DOHH2 (cell line): ENCODE measurements at regions not wholly inside any gene's neighbourhood (a gene's known extent, or its start where the extent isn't known, plus 50 kb on each side); places are given as distances from the start of the nearest gene placed in this dataset.

Experiments used
- H3F3A ChIP-seq: fragments of 200-600 bp; sonication (generic), shearing (Covaris generic); 2 replicates; pipeline ENCODE4 v1.6.0; 2016; ENCODE audit warnings: antibody characterized with exemption, mild to moderate bottlenecking; ENCODE audit not compliant: control insufficient read depth, insufficient read depth
- H3K27ac ChIP-seq: fragments of 200-600 bp; sonication (generic); 2 replicates; pipeline ENCODE4 v1.5.1; 2014; ENCODE audit warnings: low read depth, mild to moderate bottlenecking, low read length, moderate library complexity
- H3K27me3 ChIP-seq: fragments of 200-600 bp; sonication (generic); 2 replicates; pipeline ENCODE4 v1.6.1; 2014; ENCODE audit warnings: mild to moderate bottlenecking, low read length, mixed read lengths; ENCODE audit not compliant: control insufficient read depth
- H3K36me3 ChIP-seq: fragments of 200-600 bp; sonication (generic); 2 replicates; pipeline ENCODE4 v1.6.1; 2014; ENCODE audit warnings: mild to moderate bottlenecking, low read length, moderate library complexity, mixed read lengths; ENCODE audit not compliant: control insufficient read depth
- H3K4me1 ChIP-seq: fragments of 200-600 bp; sonication (generic); 2 replicates; pipeline ENCODE4 v1.6.1; 2014; ENCODE audit warnings: mild to moderate bottlenecking, low read length, mixed read lengths; ENCODE audit not compliant: control insufficient read depth
- H3K4me2 ChIP-seq: fragments of 200-600 bp; sonication (generic); 2 replicates; pipeline ENCODE4 v1.6.0; 2014; ENCODE audit warnings: mild to moderate bottlenecking, low read length, moderate library complexity
- H3K4me3 ChIP-seq: fragments of 200-600 bp; sonication (generic); 2 replicates; pipeline ENCODE4 v1.5.1; 2014; ENCODE audit warnings: mild to moderate bottlenecking, low read length, mixed read lengths
- H3K79me2 ChIP-seq: fragments of 200-600 bp; sonication (generic); 2 replicates; pipeline ENCODE4 v1.6.1; 2014; ENCODE audit warnings: mild to moderate bottlenecking, low read length, mixed read lengths; ENCODE audit not compliant: control insufficient read depth
- H3K9me2 ChIP-seq: fragments of 200-600 bp; sonication (generic); replicated peaks from 2 replicates; pipeline ENCODE4 v1.6.1; 2014; ENCODE audit warnings: mild to moderate bottlenecking, low read length, mixed read lengths; ENCODE audit not compliant: control insufficient read depth
- H3K9me3 ChIP-seq: fragments of 200-600 bp; sonication (generic); 2 replicates; pipeline ENCODE4 v1.6.1; 2014; ENCODE audit warnings: antibody characterized with exemption, low read length, mixed read lengths; ENCODE audit not compliant: control insufficient read depth, insufficient read depth
- H4K20me1 ChIP-seq: fragments of 200-600 bp; sonication (generic); 2 replicates; pipeline ENCODE4 v1.6.0; 2014; ENCODE audit warnings: low read depth, mild to moderate bottlenecking, antibody characterized with exemption, low read length, moderate library complexity; ENCODE audit not compliant: control insufficient read depth, insufficient read depth
- CTCF ChIP-seq: fragments of 200-600 bp; sonication (generic); IDR thresholded peaks from one replicate; pipeline ENCODE4 v1.5.1; 2014; ENCODE audit warnings: antibody characterized with exemption, mild to moderate bottlenecking, low read depth, low read length; ENCODE audit not compliant: poor library complexity, severe bottlenecking
- EZH2phosphoT487 ChIP-seq: fragments of 200-600 bp; sonication (generic); IDR thresholded peaks from 2 replicates; pipeline ENCODE4 v1.6.1; 2017; ENCODE audit warnings: borderline replicate concordance, mild to moderate bottlenecking, antibody characterized with exemption, low read length, moderate library complexity, mixed read lengths

GRCh38 chr6:48369100-48369499, 258.1 kb upstream of the PTCHD4 start:
- Histone ChIP-seq H3K79me2 (no peaks in the 10 kb centered on the region), H3K9me2 (no peaks in the 10 kb centered on the region), H3K4me1 (no peaks in the 10 kb centered on the region), H3F3A (no peaks in the 10 kb centered on the region), H3K27ac (no peak overlapping the region), H3K27me3 (no peaks in the 10 kb centered on the region), H3K4me2 (no peak overlapping the region), H4K20me1 (no peaks in the 10 kb centered on the region), H3K9me3 (no peaks in the 10 kb centered on the region), H3K4me3 (no peak overlapping the region), H3K36me3 (no peaks in the 10 kb centered on the region)
- no peak for TF ChIP-seq CTCF
- no peak for TF ChIP-seq EZH2phosphoT487

- no peak overlapping the region for H3K4me2 ChIP-seq
- H3K79me2 ChIP-seq: no peaks in the 10 kb centered on the region
- no peaks in the 10 kb centered on the region for H4K20me1 ChIP-seq
- H3K9me3 ChIP-seq: no peaks in the 10 kb centered on the region
- no peaks in the 10 kb centered on the region for H3K9me2 ChIP-seq
- H3K4me3 ChIP-seq: no peak overlapping the region
- TF ChIP-seq EZH2phosphoT487: no peak
- TF ChIP-seq CTCF: no peak
- H3K27ac ChIP-seq: no peak overlapping the region
- no peaks in the 10 kb centered on the region for H3K4me1 ChIP-seq
- no peaks in the 10 kb centered on the region for H3F3A ChIP-seq
- no peaks in the 10 kb centered on the region for H3K27me3 ChIP-seq
- H3K36me3 ChIP-seq: no peaks in the 10 kb centered on the region
Observed at GRCh38 chr6:48325701-48326100, 214.7 kb upstream of the PTCHD4 start.

GRCh38 chr6:48318670-48319069, 207.7 kb upstream of the PTCHD4 start:
- Histone ChIP-seq H3K36me3 (no peaks in the 10 kb centered on the region), H3K27me3 (no peaks in the 10 kb centered on the region), H3K4me3 (no peak overlapping the region), H3K4me2 (no peak overlapping the region), H4K20me1 (no peaks in the 10 kb centered on the region), H3F3A (no peaks in the 10 kb centered on the region), H3K9me3 (no peaks in the 10 kb centered on the region), H3K79me2 (no peaks in the 10 kb centered on the region), H3K9me2 (no peaks in the 10 kb centered on the region), H3K27ac (no peak overlapping the region), H3K4me1 (no peaks in the 10 kb centered on the region)
- TF ChIP-seq CTCF: no peak

- Histone ChIP-seq H3K27me3 (no peaks in the 10 kb centered on the region), H4K20me1 (no peaks in the 10 kb centered on the region), H3K27ac (no peak overlapping the region), H3K4me2 (no peak overlapping the region), H3K4me3 (no peak overlapping the region), H3K79me2 (no peaks in the 10 kb centered on the region), H3K36me3 (no peaks in the 10 kb centered on the region), H3K4me1 (no peaks in the 10 kb centered on the region), H3K9me2 (no peaks in the 10 kb centered on the region), H3F3A (no peaks in the 10 kb centered on the region), H3K9me3 (no peaks in the 10 kb centered on the region)
- TF ChIP-seq CTCF (no peak), EZH2phosphoT487 (no peak)
Observed at GRCh38 chr6:48315915-48316314, 204.9 kb upstream of the PTCHD4 start.
